ENCODE measurements at regions not wholly inside any gene's neighbourhood (a gene's known extent, or its start where the extent isn't known, plus 50 kb on each side); places are given as distances from the start of the nearest gene placed in this dataset.
"Not testable (repeated sequence)": the region's sequence is repeated elsewhere in the genome, so short reads cannot be mapped to it uniquely, and the experiment has no call there.

- H3K36me3 ChIP-seq: no peaks in the 10 kb centered on the region
- no peak overlapping the region for H3K4me3 ChIP-seq
- DNase-seq (no peak), ATAC-seq (ENCODE audit: low FRiP score in 2 of 2) (no peak)
- no peak overlapping the region for H3K27ac ChIP-seq
- TF ChIP-seq, protein P1, sequence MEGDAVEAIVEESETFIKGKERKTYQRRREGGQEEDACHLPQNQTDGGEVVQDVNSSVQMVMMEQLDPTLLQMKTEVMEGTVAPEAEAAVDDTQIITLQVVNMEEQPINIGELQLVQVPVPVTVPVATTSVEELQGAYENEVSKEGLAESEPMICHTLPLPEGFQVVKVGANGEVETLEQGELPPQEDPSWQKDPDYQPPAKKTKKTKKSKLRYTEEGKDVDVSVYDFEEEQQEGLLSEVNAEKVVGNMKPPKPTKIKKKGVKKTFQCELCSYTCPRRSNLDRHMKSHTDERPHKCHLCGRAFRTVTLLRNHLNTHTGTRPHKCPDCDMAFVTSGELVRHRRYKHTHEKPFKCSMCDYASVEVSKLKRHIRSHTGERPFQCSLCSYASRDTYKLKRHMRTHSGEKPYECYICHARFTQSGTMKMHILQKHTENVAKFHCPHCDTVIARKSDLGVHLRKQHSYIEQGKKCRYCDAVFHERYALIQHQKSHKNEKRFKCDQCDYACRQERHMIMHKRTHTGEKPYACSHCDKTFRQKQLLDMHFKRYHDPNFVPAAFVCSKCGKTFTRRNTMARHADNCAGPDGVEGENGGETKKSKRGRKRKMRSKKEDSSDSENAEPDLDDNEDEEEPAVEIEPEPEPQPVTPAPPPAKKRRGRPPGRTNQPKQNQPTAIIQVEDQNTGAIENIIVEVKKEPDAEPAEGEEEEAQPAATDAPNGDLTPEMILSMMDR (IDR thresholded peaks at IDR 0.05): no peak
- TF ChIP-seq POLR2AphosphoS5 (IDR thresholded peaks at IDR 0.05) (no peak), POLR2A (IDR thresholded peaks at IDR 0.05) (no peak), EP300 (IDR thresholded peaks at IDR 0.05) (no peak)
- no peaks in the 10 kb centered on the region for H3K9me3 ChIP-seq
- no peaks in the 10 kb centered on the region for H3K4me1 ChIP-seq
- H3K27me3 ChIP-seq: no peaks in the 10 kb centered on the region
These were observed 92.5 kb upstream of the NAP1L1 start for GRCh38 chr12:76176940-76177339.

- not testable (repeated sequence) for H3K9me3 ChIP-seq; DNase-seq; H3K27me3 ChIP-seq; H3K27ac ChIP-seq; H3K4me1 ChIP-seq; ATAC-seq (ENCODE audit: low FRiP score in 2 of 2); H3K4me3 ChIP-seq; H3K36me3 ChIP-seq
- WGBS, 2 donors: 79 to 88% methylated on average over 5 of the region's 5 CpGs
These were observed 91.5 kb upstream of the NAP1L1 start for GRCh38 chr12:76175946-76176345.

DNA sequence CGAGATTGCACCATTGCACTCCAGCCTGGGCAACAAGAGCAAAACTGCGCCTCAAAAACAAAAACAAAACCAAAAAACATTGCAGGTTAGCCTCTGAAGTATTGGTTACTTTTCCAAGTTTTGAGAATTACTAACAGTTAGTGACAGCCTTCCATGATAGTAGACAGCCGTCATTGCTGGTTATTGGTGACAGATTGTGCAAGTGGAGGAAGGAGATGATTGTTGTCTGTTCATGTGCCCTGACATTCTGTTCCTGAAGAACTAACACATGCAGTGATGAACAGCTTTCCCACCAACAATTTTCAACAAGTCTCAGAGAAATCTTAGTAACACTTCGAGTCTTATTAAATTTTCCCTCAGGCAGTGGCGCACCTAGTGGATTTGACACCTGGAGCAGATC lies 89.3 kb upstream of the NAP1L1 start:
- ATAC-seq (ENCODE audit: low FRiP score in 2 of 2): no peak

DNA sequence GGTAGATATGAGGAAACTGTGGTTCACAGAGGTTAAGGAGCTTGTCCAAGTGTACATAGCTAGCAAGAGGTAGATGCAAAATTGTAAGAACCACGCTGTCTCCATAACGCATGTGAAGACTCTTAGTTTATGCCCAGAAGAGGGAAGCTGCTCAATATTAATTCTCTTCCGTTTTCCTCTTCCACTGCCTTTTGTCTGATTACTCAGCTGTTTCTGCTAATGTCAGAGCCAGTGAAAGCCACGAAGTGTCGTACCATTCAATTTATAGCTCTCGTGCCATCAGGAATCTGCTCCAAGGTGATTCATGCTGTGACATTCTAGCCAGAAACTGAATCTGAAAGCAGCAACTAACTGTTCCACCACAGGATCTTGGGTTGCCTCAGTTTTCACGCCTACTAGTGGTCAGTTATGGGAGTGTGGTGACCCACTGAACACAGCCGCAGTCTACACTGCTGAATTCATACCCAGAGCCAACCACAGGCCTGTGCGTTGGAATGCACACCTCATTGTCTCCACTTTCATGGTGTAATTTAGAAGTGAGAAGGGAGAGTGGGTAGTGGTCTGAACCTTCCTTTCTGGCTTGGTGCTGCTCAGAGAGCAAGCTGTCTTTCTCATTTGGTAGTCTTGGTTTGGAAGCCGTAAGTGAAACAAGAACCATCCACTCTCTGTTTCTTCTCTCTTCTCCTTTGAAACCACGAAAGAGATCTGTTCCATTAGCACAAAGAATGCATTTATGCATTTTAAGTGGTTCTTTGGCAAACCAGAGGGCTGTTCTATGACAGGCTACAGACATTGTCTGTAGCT lies 74.2 kb upstream of the NAP1L1 start:
- Histone ChIP-seq H3K4me3 (peak overlapping the region in 2 of 4 donors; percentile 6 to 15), H3K9me3 (no peaks in the 10 kb centered on the region), H3K27ac (peak overlapping the region in 2 of 4 donors; percentile 32 to 54), H3K27me3 (no peaks in the 10 kb centered on the region), H3K36me3 (no peaks in the 10 kb centered on the region), H3K4me1 (no peaks in the 10 kb centered on the region)
- WGBS, 2 donors: 59 to 61% methylated on average over 11 of the region's 11 CpGs
- ATAC-seq (ENCODE audit: low FRiP score in 2 of 2) (peak; percentile 85 to 93), DNase-seq (peak in 1 of 2 donors; percentile 38)
- TF ChIP-seq, protein P1 (IDR thresholded peaks at IDR 0.05): peak; percentile 38 to 71 (median 58)
- no peak for TF ChIP-seq POLR2AphosphoS5 (IDR thresholded peaks at IDR 0.05)
- no peak for TF ChIP-seq EP300 (IDR thresholded peaks at IDR 0.05)

More for the DNA sequence above, 89.3 kb upstream of the NAP1L1 start:
- H3K27me3 ChIP-seq: no peaks in the 10 kb centered on the region
- H3K4me1 ChIP-seq: no peaks in the 10 kb centered on the region
- no peaks in the 10 kb centered on the region for H3K9me3 ChIP-seq
- H3K27ac ChIP-seq: no peak overlapping the region
- no peak overlapping the region for H3K4me3 ChIP-seq
- TF ChIP-seq EP300 (IDR thresholded peaks at IDR 0.05): no peak
- no peak for TF ChIP-seq POLR2AphosphoS5 (IDR thresholded peaks at IDR 0.05)
- TF ChIP-seq, protein P1 (IDR thresholded peaks at IDR 0.05): no peak
- no peak for TF ChIP-seq POLR2A (IDR thresholded peaks at IDR 0.05)
- WGBS, 2 donors: 84 to 90% methylated on average over 5 of the region's 5 CpGs
- no peaks in the 10 kb centered on the region for H3K36me3 ChIP-seq
- DNase-seq: no peak

DNA sequence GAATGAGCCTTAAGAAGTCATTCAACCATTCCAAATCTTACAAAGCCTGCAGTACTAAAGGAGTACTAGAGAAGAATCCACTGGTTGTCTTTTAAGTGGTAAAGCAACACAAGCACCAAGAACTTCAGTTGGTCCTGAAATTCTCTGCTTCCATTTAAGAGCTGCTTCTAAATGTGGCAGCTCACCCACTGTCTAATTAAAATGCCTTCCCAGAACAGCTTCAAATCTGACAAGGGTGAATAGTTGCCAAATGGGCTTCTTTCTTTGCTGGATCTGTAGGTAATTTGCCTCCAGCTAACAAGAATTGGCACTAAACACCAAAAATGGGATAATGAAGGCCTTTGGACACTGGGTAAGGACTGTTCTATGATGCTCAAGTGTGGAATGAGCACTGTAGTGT lies 72.2 kb upstream of the NAP1L1 start:
- H3K4me3 ChIP-seq: no peak overlapping the region
- peaks cover 0 to 3% (median 0%) of the 10 kb centered on the region in 4 donors for H3K4me1 ChIP-seq
- H3K27me3 ChIP-seq: no peaks in the 10 kb centered on the region
- H3K9me3 ChIP-seq: no peaks in the 10 kb centered on the region
- ATAC-seq (ENCODE audit: low FRiP score in 2 of 2): no peak
- TF ChIP-seq, protein P1 (IDR thresholded peaks at IDR 0.05): no peak
- no peak for TF ChIP-seq POLR2A (IDR thresholded peaks at IDR 0.05)
- TF ChIP-seq POLR2AphosphoS5 (IDR thresholded peaks at IDR 0.05): no peak
- no peak for TF ChIP-seq EP300 (IDR thresholded peaks at IDR 0.05)
- H3K27ac ChIP-seq: no peak overlapping the region
- no peak for DNase-seq
- H3K36me3 ChIP-seq: no peaks in the 10 kb centered on the region

All from upper lobe of left lung (tissue), 6 donors.